ENCODE measurements at regions not wholly inside any gene's neighbourhood (a gene's known extent, or its start where the extent isn't known, plus 50 kb on each side); places are given as distances from the start of the nearest gene placed in this dataset.

DNA sequence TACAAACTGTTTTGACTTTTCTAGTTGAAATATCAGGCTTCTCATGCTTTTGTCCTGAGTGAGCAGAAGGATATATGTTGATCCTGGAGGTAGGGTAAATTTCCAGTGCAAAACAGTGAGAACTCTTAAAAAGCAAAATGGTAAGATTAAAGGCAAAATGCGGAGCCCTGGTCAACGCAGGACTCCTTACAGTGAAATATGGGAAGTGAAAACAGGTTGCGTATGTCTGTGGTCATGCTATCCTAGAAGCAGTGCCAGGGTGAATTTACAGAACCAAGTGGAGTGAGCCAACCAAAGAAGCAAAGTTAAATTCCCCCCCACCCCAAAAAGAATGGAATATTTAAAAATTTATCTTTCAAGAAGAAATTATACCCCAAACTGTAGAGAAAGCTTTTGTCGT is 256.4 kb downstream of the NR2F2 start:
- TF ChIP-seq, protein P1, sequence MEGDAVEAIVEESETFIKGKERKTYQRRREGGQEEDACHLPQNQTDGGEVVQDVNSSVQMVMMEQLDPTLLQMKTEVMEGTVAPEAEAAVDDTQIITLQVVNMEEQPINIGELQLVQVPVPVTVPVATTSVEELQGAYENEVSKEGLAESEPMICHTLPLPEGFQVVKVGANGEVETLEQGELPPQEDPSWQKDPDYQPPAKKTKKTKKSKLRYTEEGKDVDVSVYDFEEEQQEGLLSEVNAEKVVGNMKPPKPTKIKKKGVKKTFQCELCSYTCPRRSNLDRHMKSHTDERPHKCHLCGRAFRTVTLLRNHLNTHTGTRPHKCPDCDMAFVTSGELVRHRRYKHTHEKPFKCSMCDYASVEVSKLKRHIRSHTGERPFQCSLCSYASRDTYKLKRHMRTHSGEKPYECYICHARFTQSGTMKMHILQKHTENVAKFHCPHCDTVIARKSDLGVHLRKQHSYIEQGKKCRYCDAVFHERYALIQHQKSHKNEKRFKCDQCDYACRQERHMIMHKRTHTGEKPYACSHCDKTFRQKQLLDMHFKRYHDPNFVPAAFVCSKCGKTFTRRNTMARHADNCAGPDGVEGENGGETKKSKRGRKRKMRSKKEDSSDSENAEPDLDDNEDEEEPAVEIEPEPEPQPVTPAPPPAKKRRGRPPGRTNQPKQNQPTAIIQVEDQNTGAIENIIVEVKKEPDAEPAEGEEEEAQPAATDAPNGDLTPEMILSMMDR (IDR thresholded peaks at IDR 0.05) = no peak
- TF ChIP-seq POLR2A (IDR thresholded peaks at IDR 0.05) = no peak

All from prostate gland (tissue), 2 donors.